Neural cell (in vitro differentiated cells): ENCODE measurements at regions not wholly inside any gene's neighbourhood (a gene's known extent, or its start where the extent isn't known, plus 50 kb on each side); places are given as distances from the start of the nearest gene placed in this dataset.

ENCODE experiments used
- EP300 ChIP-seq: fragments of 450-650 bp; conservative IDR thresholded peaks from 2 replicates; pipeline ENCODE4 v1.6.1; 2014; ENCODE audit warnings: antibody characterized with exemption, mild to moderate bottlenecking, moderate library complexity; ENCODE audit not compliant: poor library complexity, severe bottlenecking
- EZH2 ChIP-seq: fragments of 200-600, 300-800 bp; shearing (Covaris generic), sonication (generic); IDR thresholded peaks from 2 replicates; pipeline ENCODE4 v1.6.1; 2014; ENCODE audit warnings: antibody characterized with exemption, low read length, borderline replicate concordance, mild to moderate bottlenecking; ENCODE audit not compliant: insufficient read depth, poor library complexity, severe bottlenecking
- MXI1 ChIP-seq: fragments of 450-650 bp; conservative IDR thresholded peaks from 2 replicates; pipeline ENCODE4 v1.6.1; 2014; ENCODE audit warnings: antibody characterized with exemption, mild to moderate bottlenecking; ENCODE audit not compliant: poor library complexity, severe bottlenecking
- POLR2AphosphoS5 ChIP-seq: IDR thresholded peaks from 2 replicates; pipeline ENCODE4 v1.6.1; 2012
- RAD21 ChIP-seq: fragments of 450-650 bp; conservative IDR thresholded peaks from 2 replicates; pipeline ENCODE4 v1.6.1; 2014; ENCODE audit warnings: antibody characterized with exemption, mild to moderate bottlenecking, moderate library complexity
- SMC3 ChIP-seq: fragments of 450-650 bp; conservative IDR thresholded peaks from 2 replicates; pipeline ENCODE4 v1.6.1; 2014; ENCODE audit warnings: antibody characterized with exemption, mild to moderate bottlenecking, moderate library complexity; ENCODE audit not compliant: poor library complexity
- TAF1 ChIP-seq: IDR thresholded peaks from 2 replicates; pipeline ENCODE4 v1.6.1; 2012; ENCODE audit warnings: low read depth
- TF ChIP-seq, protein P1 (sequence below): fragments of 450-650 bp; IDR thresholded peaks from 2 replicates; pipeline ENCODE4 v1.5.1; 2014; ENCODE audit warnings: antibody characterized with exemption, mild to moderate bottlenecking, moderate library complexity; ENCODE audit not compliant: poor library complexity, severe bottlenecking
- TF ChIP-seq, protein P2 (sequence below): IDR thresholded peaks from 2 replicates; pipeline ENCODE4 v1.6.1; 2012; ENCODE audit warnings: borderline replicate concordance

DNA sequence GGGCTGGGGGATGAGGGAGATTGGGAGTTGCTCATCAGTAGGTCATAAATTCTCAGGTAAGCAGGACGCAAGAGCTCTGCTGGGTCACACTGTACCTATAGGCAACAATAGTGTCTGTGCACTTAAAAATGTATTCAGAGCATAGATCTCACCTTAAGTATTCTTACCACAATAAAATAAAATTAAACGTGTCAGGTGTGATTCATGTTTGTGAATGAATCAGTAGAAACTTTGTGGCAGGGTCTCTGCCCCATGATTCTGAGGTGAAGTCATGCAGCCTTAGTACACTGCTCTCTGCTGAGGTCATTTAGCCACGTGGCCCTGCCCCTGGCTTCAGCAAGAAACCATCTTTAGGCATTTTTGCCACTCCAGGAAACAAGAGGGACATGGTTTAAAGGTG lies 253.8 kb downstream of the FBXO15 start:
- TF ChIP-seq, protein P1, sequence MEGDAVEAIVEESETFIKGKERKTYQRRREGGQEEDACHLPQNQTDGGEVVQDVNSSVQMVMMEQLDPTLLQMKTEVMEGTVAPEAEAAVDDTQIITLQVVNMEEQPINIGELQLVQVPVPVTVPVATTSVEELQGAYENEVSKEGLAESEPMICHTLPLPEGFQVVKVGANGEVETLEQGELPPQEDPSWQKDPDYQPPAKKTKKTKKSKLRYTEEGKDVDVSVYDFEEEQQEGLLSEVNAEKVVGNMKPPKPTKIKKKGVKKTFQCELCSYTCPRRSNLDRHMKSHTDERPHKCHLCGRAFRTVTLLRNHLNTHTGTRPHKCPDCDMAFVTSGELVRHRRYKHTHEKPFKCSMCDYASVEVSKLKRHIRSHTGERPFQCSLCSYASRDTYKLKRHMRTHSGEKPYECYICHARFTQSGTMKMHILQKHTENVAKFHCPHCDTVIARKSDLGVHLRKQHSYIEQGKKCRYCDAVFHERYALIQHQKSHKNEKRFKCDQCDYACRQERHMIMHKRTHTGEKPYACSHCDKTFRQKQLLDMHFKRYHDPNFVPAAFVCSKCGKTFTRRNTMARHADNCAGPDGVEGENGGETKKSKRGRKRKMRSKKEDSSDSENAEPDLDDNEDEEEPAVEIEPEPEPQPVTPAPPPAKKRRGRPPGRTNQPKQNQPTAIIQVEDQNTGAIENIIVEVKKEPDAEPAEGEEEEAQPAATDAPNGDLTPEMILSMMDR, result no peak
- TF ChIP-seq EP300 (no peak), POLR2AphosphoS5 (no peak), EZH2 (no peak), RAD21 (no peak), MXI1 (no peak), TAF1 (no peak), SMC3 (no peak)
- TF ChIP-seq, protein P2, sequence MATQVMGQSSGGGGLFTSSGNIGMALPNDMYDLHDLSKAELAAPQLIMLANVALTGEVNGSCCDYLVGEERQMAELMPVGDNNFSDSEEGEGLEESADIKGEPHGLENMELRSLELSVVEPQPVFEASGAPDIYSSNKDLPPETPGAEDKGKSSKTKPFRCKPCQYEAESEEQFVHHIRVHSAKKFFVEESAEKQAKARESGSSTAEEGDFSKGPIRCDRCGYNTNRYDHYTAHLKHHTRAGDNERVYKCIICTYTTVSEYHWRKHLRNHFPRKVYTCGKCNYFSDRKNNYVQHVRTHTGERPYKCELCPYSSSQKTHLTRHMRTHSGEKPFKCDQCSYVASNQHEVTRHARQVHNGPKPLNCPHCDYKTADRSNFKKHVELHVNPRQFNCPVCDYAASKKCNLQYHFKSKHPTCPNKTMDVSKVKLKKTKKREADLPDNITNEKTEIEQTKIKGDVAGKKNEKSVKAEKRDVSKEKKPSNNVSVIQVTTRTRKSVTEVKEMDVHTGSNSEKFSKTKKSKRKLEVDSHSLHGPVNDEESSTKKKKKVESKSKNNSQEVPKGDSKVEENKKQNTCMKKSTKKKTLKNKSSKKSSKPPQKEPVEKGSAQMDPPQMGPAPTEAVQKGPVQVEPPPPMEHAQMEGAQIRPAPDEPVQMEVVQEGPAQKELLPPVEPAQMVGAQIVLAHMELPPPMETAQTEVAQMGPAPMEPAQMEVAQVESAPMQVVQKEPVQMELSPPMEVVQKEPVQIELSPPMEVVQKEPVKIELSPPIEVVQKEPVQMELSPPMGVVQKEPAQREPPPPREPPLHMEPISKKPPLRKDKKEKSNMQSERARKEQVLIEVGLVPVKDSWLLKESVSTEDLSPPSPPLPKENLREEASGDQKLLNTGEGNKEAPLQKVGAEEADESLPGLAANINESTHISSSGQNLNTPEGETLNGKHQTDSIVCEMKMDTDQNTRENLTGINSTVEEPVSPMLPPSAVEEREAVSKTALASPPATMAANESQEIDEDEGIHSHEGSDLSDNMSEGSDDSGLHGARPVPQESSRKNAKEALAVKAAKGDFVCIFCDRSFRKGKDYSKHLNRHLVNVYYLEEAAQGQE, result no peak
